ENCODE measurements at regions not wholly inside any gene's neighbourhood (a gene's known extent, or its start where the extent isn't known, plus 50 kb on each side); places are given as distances from the start of the nearest gene placed in this dataset.

DNA sequence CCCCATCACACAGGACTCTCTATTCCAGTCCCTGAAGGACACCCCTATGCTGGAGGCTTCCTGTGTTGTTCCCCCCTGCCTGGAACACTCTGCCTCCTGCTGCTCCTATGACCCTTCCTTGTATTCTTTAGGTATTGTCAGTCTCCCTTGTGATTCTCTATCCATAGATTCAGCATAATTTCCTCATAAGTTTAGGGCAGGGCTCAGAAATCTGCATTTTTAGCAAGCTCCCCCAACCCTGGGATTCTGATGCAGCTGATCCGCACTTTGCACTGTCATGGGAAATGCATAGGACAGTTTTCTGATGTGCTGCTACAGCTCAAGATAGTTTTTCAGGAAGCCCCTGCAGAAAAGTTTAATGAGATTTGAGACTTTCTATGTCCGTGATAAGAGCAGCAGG lies 79.9 kb downstream of the ADRA2A start:
- H3K23ac ChIP-seq (ENCODE audit: insufficient read length, low read depth, low read length): no peak overlapping the region
- Mint-ChIP-seq H3K27me3 (ENCODE audit: low read depth) (no peaks in the 10 kb centered on the region; the same call in none of the 2 replicates), H3K4me3 (no peak overlapping the region), H3K27ac (no peak overlapping the region; a peak in 1 of 7 replicates), H3K9me3 (peaks cover 0 to 5% of the 10 kb centered on the region in 2 experiments; a peak in 1 of 5 replicates), H3K4me1 (peaks cover 8 to 9% of the 10 kb centered on the region in 2 experiments), H3K36me3 (ENCODE audit: insufficient read depth in 1 of 3, low read depth in 3 of 3) (no peaks in the 10 kb centered on the region)
- no peaks in the 10 kb centered on the region for H3K9me3 ChIP-seq (ENCODE audit: control insufficient read depth, low read depth, low read length)
- no peak overlapping the region for H3K4ac ChIP-seq (ENCODE audit: low read depth, low read length)
- H2BK120ac ChIP-seq (ENCODE audit: low read depth, low read length, poor library complexity, severe bottlenecking): no peak overlapping the region
- no peak overlapping the region for H2BK15ac ChIP-seq (ENCODE audit: low read depth, low read length)
- H2BK12ac ChIP-seq (ENCODE audit: insufficient read length, low read depth, low read length): no peak overlapping the region
- no peak for DNase-seq
- no peaks in the 10 kb centered on the region for H4K20me1 ChIP-seq (ENCODE audit: control insufficient read depth, insufficient read depth, insufficient read length)
- H4K91ac ChIP-seq (ENCODE audit: insufficient read length, low read depth, low read length): no peak overlapping the region
- no peaks in the 10 kb centered on the region for H3K4me1 ChIP-seq (ENCODE audit: insufficient read depth, low read length)
- TF ChIP-seq, protein P1, sequence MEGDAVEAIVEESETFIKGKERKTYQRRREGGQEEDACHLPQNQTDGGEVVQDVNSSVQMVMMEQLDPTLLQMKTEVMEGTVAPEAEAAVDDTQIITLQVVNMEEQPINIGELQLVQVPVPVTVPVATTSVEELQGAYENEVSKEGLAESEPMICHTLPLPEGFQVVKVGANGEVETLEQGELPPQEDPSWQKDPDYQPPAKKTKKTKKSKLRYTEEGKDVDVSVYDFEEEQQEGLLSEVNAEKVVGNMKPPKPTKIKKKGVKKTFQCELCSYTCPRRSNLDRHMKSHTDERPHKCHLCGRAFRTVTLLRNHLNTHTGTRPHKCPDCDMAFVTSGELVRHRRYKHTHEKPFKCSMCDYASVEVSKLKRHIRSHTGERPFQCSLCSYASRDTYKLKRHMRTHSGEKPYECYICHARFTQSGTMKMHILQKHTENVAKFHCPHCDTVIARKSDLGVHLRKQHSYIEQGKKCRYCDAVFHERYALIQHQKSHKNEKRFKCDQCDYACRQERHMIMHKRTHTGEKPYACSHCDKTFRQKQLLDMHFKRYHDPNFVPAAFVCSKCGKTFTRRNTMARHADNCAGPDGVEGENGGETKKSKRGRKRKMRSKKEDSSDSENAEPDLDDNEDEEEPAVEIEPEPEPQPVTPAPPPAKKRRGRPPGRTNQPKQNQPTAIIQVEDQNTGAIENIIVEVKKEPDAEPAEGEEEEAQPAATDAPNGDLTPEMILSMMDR (conservative IDR thresholded peaks at IDR 0.05): no peak
- no peak overlapping the region for H2AFZ ChIP-seq (ENCODE audit: low read length)
- H3K79me2 ChIP-seq (ENCODE audit: insufficient read depth, low read length): no peaks in the 10 kb centered on the region
- no peak overlapping the region for H3K27ac ChIP-seq (ENCODE audit: insufficient read length, low read depth, low read length)
- H4K8ac ChIP-seq (replicated peaks; ENCODE audit: insufficient read length, low read depth, low read length): no peak overlapping the region
- no CpG with 5 or more reads among the region's 2 CpGs for WGBS (ENCODE audit: extremely low coverage, insufficient read length, low lambda C conversion rate)
- no peak overlapping the region for H3K9ac ChIP-seq (ENCODE audit: extremely low read depth, insufficient read length, low read length)
- no peaks in the 10 kb centered on the region for H3K23me2 ChIP-seq (ENCODE audit: insufficient read length, low read depth, low read length, poor library complexity, severe bottlenecking)
- H3K18ac ChIP-seq (ENCODE audit: insufficient read length, low read depth, low read length): no peak overlapping the region
- no peak overlapping the region for H3K4me2 ChIP-seq (ENCODE audit: insufficient read depth, insufficient read length, low read length)
- no peak overlapping the region for H3K14ac ChIP-seq (ENCODE audit: insufficient read depth, low read length)
- H2BK5ac ChIP-seq (ENCODE audit: insufficient read length, low read length): no peak overlapping the region
- no peak overlapping the region for H3K56ac ChIP-seq (ENCODE audit: insufficient read length, low read depth, low read length)
- H3K79me1 ChIP-seq (ENCODE audit: insufficient read depth, low read depth, low read length, poor library complexity, severe bottlenecking): no peaks in the 10 kb centered on the region
- H3T11ph ChIP-seq (ENCODE audit: low read length): no peak overlapping the region
- no peak overlapping the region for H2BK20ac ChIP-seq (ENCODE audit: low read depth, low read length, poor library complexity, severe bottlenecking)
- no peak overlapping the region for H4K5ac ChIP-seq (ENCODE audit: insufficient read length, low read depth, low read length)
- H2AK5ac ChIP-seq (ENCODE audit: insufficient read length, low read length): no peak overlapping the region
- no peaks in the 10 kb centered on the region for H3K27me3 ChIP-seq (ENCODE audit: insufficient read depth, low read length)
